Activated naive CD8-positive, alpha-beta T cell treated with anti-CD3 and anti-CD28 coated beads, Interleukin-2, amount 50 U/mL, for 24 hours (primary cell): ENCODE measurements at regions not wholly inside any gene's neighbourhood (a gene's known extent, or its start where the extent isn't known, plus 50 kb on each side); places are given as distances from the start of the nearest gene placed in this dataset.
"Not testable (repeated sequence)": the region's sequence is repeated elsewhere in the genome, so short reads cannot be mapped to it uniquely, and the experiment has no call there.

Experiments used
- ATAC-seq: fragments of 150-1000 bp; cut with Tn5 transposase; one replicate; pipeline ENCODE4 v1.10.0; 2021
- DNase-seq: peaks from one replicate; pipeline ENCODE4 v3.0.0; 2021
- H3K27ac Mint-ChIP-seq: one replicate; pipeline ENCODE4 v1.8.0; 2021; ENCODE audit warnings: mild to moderate bottlenecking, mixed read lengths
- H3K27me3 Mint-ChIP-seq: one replicate; pipeline ENCODE4 v1.8.0; 2021; ENCODE audit warnings: mixed read lengths
- H3K36me3 Mint-ChIP-seq: one replicate; pipeline ENCODE4 v1.8.0; 2021; ENCODE audit warnings: low read depth, mixed read lengths
- H3K4me1 Mint-ChIP-seq: one replicate; pipeline ENCODE4 v1.8.0; 2021; ENCODE audit warnings: mixed read lengths
- H3K4me3 Mint-ChIP-seq: one replicate; pipeline ENCODE4 v1.8.0; 2021; ENCODE audit warnings: mild to moderate bottlenecking, moderate library complexity, mixed read lengths
- H3K9me3 Mint-ChIP-seq: one replicate; pipeline ENCODE4 v1.8.0; 2021; ENCODE audit warnings: mixed read lengths

DNA sequence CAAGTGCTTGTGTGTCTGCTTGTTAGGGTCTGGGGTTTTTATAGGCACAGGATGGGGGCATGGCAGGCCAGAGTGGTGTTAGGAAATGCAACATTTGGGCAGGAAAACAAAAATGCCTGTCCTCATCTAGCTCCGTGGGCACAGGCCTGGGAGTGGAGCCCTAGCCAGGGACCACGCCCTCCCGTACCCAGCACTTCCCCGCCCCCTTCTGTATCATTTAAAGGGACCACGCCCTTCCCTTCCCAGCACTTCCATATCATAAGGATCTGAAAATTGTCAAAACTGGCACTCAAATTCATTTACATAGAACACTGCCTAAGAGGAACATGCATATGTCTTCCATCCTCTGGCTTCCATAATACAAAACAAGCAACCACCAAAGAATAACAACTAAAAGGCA, 185.8 kb downstream of the B3GLCT start:
- Mint-ChIP-seq H3K27me3 (peaks cover 4% of the 10 kb centered on the region), H3K4me1 (no peaks in the 10 kb centered on the region), H3K27ac (no peak overlapping the region), H3K4me3 (no peak overlapping the region), H3K9me3 (no peaks in the 10 kb centered on the region), H3K36me3 (no peaks in the 10 kb centered on the region)
- DNase-seq (no peak), ATAC-seq (no peak)

DNA sequence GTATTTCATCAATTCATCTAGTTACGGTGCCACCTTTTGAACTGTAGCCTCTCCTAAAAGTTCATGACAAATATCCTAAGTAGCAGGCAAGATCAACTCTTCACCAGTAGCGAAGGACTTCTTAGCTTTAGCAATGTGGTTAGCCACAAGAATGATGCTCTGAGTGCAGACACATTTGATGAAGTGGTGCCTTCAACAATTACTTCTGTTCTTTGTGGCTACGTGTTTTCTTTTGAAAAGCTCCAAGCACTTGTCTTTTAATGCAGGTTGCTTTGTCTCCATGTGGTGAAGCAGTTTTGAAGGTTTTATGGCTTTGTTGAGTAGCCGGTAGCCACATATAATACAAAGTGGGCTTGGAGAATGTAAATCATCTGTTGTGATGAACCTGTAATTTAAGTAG, 194.7 kb downstream of the B3GLCT start:
- Mint-ChIP-seq H3K27ac (no peak overlapping the region), H3K4me3 (no peak overlapping the region), H3K27me3 (no peaks in the 10 kb centered on the region), H3K4me1 (no peaks in the 10 kb centered on the region), H3K9me3 (peaks cover 10% of the 10 kb centered on the region), H3K36me3 (no peaks in the 10 kb centered on the region)
- no peak for DNase-seq
- no peak for ATAC-seq

DNA sequence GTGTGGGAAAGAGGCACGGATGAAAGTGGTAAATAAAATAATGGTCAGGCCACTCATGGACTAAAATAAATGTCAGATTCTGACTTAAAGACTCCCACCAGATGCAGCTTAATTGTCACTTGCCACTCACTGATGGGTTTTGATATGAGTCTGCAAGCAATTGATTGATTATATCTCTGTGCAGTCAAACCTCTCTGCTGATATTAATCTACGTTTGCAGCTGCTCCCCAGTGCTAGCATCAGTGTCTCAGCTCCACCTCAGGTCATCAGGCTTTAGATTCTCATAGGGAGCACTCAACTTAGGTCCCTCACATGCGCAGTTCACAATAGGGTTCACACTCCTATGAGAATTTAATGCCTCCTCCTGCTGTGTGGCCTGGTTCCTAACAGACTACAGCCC, 195.3 kb downstream of the B3GLCT start:
- Mint-ChIP-seq H3K27me3 (no peaks in the 10 kb centered on the region), H3K4me3 (no peak overlapping the region), H3K4me1 (no peaks in the 10 kb centered on the region), H3K9me3 (peaks cover 15% of the 10 kb centered on the region), H3K27ac (no peak overlapping the region), H3K36me3 (no peaks in the 10 kb centered on the region)
- ATAC-seq (no peak), DNase-seq (no peak)

DNA sequence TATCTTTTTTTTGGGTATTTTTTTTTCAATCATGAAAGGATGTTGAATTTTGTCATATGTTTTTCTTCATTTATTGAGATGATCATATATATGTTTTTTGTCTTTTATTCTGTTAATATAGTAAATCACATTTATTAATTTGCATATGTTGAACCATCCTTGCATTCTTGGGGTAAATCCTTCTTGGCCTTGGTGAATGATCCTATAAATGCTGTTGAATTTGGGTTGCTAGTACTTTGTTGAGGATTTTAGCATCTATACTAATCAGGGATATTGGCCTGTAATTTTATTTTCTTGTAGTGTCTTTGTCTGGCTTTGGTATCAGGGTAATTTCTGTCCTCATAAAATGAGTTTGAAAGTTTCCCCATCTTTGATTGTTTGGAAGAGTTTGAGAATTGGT, 199.9 kb downstream of the B3GLCT start:
- no peak overlapping the region for H3K27ac Mint-ChIP-seq
- H3K4me3 Mint-ChIP-seq, result no peak overlapping the region
- ATAC-seq, result no peak
- H3K4me1 Mint-ChIP-seq, result no peaks in the 10 kb centered on the region
- DNase-seq, result no peak
- H3K27me3 Mint-ChIP-seq, result no peaks in the 10 kb centered on the region
- peaks cover 23% of the 10 kb centered on the region for H3K9me3 Mint-ChIP-seq
- H3K36me3 Mint-ChIP-seq, result no peaks in the 10 kb centered on the region

DNA sequence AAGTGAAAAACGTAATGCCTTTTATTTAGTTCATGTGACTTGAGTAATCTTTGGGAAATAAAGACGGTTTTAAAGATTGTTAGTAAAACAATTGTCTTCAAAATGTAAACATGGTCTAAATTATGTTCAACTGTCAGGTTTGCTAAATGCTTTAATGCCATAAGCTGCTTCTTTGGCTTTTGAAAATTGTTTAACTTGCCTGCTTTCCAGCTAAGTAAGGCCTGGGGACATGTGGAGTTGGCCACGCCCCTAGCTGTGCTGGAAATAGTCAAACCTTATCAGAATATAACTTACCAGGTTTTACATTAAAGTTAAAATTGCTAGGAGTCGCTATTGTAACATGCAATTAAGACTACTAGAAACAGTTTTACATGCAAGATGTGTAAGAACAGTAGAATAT, 203.9 kb downstream of the B3GLCT start:
- H3K9me3 Mint-ChIP-seq, result peaks cover 20% of the 10 kb centered on the region
- H3K36me3 Mint-ChIP-seq, H3K4me1 Mint-ChIP-seq, ATAC-seq, DNase-seq, H3K4me3 Mint-ChIP-seq, H3K27me3 Mint-ChIP-seq, H3K27ac Mint-ChIP-seq: not testable (repeated sequence)

DNA sequence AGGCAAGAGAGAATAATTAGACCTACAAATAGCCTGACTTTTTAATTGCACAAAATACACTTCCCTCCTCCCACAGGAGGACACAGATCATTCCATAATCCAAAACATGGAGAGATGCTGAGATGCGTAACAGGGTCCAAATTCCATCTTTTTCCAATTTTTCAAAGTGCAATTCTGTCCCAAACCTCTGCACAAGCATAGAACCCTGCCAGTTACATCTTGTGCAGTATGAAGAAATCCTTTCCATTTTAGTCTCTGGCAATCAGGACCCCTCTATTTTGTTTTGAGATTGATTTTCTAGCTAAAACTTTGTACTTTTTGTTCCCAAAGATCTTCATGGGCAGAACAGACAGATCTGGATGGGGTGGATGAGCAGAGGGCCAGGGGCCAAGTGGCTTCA, 209.2 kb downstream of the B3GLCT start:
- Mint-ChIP-seq H3K36me3 (no peaks in the 10 kb centered on the region), H3K27me3 (peaks cover 4% of the 10 kb centered on the region)
- no peak for ATAC-seq

DNA sequence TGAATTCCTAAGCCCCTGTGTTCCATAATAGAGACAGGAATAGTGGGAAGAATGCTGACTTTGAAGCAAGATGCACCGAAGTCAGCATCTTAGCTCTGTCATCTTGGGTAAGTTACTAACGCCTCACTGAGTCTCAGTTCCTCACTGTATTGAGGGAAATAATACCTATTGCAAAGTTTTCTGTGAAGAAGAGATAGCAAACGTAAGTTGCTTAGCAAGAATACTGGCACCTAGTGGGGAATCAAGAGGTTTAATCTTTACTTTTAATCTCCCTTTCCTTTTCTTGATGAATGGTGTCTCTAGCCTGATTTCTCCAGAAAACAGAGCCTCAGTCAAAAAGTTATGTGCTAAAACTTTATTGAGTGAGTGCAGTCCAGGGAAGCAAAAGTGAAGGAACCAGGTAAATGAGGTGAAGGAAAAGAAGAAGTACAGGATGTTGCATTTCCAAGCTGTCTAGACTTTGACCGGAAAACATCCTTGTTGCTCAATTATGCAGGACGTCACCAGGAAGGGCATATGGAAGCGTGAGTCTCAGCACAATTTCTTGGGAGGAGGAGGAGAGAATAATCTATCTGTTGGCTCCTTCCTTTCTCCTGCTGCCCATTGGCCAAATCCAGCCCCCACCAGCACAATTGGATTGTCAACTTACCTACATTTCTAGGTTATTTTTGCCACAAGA, 210.0 kb downstream of the B3GLCT start:
- no peak overlapping the region for H3K27ac Mint-ChIP-seq
- ATAC-seq, result no peak

More for the DNA sequence above, 209.2 kb downstream of the B3GLCT start:
- H3K4me1 Mint-ChIP-seq, result no peaks in the 10 kb centered on the region
- no peak overlapping the region for H3K27ac Mint-ChIP-seq
- no peak for DNase-seq
- no peak overlapping the region for H3K4me3 Mint-ChIP-seq
- H3K9me3 Mint-ChIP-seq, result no peaks in the 10 kb centered on the region

DNA sequence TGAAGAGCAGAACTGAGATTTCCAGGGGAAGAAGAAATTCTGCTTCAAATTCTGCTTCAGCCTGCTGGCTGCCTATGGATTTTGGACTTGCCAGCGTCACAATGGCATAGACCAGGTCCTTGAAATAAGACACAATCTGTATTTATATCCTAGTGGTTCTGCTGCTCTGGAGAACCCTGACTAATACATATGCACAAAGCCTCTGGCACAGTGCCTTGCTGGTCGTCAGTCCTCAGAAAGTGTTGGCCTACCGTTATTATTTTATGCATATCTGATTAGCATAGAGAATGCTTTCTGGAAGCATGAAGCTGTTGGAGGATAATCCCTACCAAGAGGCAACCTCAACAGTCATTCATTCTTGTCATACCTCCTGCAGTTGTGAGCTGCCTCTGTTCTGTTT, 213.7 kb downstream of the B3GLCT start:
- no peak overlapping the region for H3K4me3 Mint-ChIP-seq
- no peaks in the 10 kb centered on the region for H3K4me1 Mint-ChIP-seq
- ATAC-seq, result no peak
- H3K9me3 Mint-ChIP-seq, result no peaks in the 10 kb centered on the region
- no peaks in the 10 kb centered on the region for H3K36me3 Mint-ChIP-seq
- H3K27ac Mint-ChIP-seq, result no peak overlapping the region
- peaks cover 4% of the 10 kb centered on the region for H3K27me3 Mint-ChIP-seq
- no peak for DNase-seq

More for the DNA sequence above, 210.0 kb downstream of the B3GLCT start:
- H3K4me1 Mint-ChIP-seq, result no peaks in the 10 kb centered on the region
- no peak overlapping the region for H3K4me3 Mint-ChIP-seq
- DNase-seq, result no peak
- H3K27me3 Mint-ChIP-seq, result peaks cover 4% of the 10 kb centered on the region
- no peaks in the 10 kb centered on the region for H3K9me3 Mint-ChIP-seq
- no peaks in the 10 kb centered on the region for H3K36me3 Mint-ChIP-seq

DNA sequence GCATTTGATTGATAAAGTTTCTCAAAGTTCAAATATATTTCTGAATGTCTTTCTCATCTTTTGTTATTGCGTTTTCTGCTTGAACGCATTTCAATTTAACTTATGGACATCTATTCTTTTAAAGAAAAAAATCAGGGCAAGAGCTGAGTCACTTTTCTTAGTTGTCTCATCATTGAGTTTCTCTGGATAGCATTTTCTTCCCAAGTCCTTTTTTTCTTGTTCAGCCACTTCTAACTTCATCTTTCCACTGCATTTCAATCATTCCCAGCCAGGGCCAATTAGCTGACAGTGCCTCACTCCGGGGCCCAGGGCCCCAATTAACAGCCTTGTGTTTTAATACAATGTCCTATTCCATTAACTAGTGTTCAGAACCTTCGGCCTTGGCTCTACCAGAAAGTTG, 216.3 kb downstream of the B3GLCT start:
- Mint-ChIP-seq H3K4me1 (no peaks in the 10 kb centered on the region), H3K27ac (no peak overlapping the region), H3K4me3 (no peak overlapping the region), H3K36me3 (no peaks in the 10 kb centered on the region), H3K9me3 (no peaks in the 10 kb centered on the region), H3K27me3 (peaks cover 9% of the 10 kb centered on the region)
- no peak for DNase-seq
- no peak for ATAC-seq

DNA sequence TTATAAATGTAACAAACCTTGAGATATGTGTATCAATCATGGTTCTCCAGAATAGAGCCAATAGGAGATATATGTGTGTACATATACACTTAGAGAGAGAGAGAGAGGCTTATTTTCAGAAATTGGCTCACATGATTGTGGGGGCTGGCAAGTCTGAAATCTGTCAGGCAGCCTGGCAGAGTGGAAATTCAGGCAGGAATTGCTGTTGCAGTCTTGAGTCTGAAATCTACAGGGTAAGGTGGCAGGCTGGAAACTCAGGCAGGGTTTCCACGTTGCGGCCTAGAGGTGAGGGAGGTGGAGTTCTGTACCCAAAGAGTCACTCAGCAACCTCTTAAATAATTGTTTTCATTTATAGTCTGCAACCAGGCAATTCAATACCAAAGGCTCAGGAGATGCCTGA, 218.4 kb downstream of the B3GLCT start:
- no peak overlapping the region for H3K4me3 Mint-ChIP-seq
- no peaks in the 10 kb centered on the region for H3K36me3 Mint-ChIP-seq
- H3K27me3 Mint-ChIP-seq, result peaks cover 14% of the 10 kb centered on the region
- H3K4me1 Mint-ChIP-seq, result no peaks in the 10 kb centered on the region
- H3K27ac Mint-ChIP-seq, result no peak overlapping the region
- DNase-seq (no peak), ATAC-seq (no peak)
- no peaks in the 10 kb centered on the region for H3K9me3 Mint-ChIP-seq

DNA sequence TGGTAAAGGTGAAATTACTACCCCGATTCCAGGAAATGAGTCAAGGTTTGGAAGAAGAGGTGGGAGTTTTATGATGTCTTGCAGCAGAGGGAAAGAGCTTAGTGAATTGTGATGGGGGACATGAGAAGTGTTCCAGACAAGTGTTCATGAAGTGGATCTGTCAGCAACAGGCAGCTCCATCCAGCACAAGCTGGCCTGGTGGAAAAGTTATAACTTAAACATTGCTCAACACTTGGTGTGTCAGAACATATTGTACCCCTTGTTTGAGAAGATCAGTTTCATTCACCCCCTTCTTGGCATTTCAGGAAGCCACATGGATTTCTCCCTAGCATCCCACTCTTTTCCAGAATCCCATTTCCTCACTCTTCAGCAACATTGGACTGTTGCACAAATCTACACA, 222.0 kb downstream of the B3GLCT start:
- no peak overlapping the region for H3K4me3 Mint-ChIP-seq
- H3K4me1 Mint-ChIP-seq, result no peaks in the 10 kb centered on the region
- no peaks in the 10 kb centered on the region for H3K36me3 Mint-ChIP-seq
- DNase-seq, result no peak
- H3K27ac Mint-ChIP-seq, result no peak overlapping the region
- no peak for ATAC-seq
- no peaks in the 10 kb centered on the region for H3K9me3 Mint-ChIP-seq
- H3K27me3 Mint-ChIP-seq, result peaks cover 14% of the 10 kb centered on the region

DNA sequence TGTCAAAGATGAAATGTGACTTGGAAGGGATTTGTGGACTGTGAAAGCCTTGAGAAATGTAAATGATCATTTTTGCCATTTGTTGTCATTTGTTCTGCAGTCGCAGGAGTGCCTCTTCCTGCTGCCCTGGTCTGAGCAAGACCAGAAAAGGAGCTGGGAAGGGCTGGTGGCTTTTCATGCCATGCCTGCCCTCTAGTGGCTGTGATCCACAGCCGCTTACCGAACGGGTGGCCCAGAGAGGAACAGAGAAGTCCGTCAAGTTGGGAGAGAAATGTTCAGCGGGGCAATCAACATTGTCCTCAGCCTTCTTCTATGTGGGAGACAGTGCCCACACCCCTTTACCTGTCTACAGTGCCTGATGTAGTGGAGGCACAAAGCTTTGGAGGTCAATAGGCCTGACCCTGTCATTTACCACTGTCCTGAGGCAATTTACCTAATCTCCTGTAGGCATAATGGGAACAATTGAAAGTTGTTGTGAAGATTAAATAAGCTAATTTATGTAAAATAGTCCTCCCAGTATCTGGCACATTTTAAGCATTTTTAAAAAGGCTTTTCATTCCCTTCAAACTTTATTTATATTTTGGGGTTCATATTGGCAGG, 224.5 kb downstream of the B3GLCT start:
- H3K9me3 Mint-ChIP-seq, result no peaks in the 10 kb centered on the region
- H3K36me3 Mint-ChIP-seq, result no peaks in the 10 kb centered on the region
- ATAC-seq, result peak; percentile 82
- no peaks in the 10 kb centered on the region for H3K4me1 Mint-ChIP-seq
- DNase-seq, result peak; percentile 63
- no peak overlapping the region for H3K4me3 Mint-ChIP-seq
- H3K27ac Mint-ChIP-seq, result no peak overlapping the region
- H3K27me3 Mint-ChIP-seq, result peaks cover 11% of the 10 kb centered on the region

DNA sequence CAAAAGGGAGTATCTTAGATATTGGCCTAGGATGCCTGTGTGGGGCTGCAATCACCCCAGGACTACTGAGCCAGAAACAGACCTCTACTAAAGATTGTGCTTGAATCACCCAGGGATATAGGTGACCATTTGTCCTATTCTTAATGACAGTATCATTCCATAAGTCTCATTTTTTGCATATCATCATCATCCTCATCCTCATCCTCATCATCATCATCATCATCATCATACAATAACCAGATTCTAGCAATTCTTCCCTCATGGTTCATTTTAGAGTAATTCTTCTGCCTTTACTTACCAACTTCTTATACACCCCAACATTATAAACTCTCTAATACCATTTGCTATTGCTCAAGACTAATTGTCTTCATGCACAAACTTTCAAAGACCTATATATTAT, 226.6 kb downstream of the B3GLCT start:
- H3K4me1 Mint-ChIP-seq, result no peaks in the 10 kb centered on the region
- no peaks in the 10 kb centered on the region for H3K9me3 Mint-ChIP-seq
- H3K27ac Mint-ChIP-seq, result no peak overlapping the region
- H3K4me3 Mint-ChIP-seq, result no peak overlapping the region
- peaks cover 10% of the 10 kb centered on the region for H3K27me3 Mint-ChIP-seq
- H3K36me3 Mint-ChIP-seq, result no peaks in the 10 kb centered on the region
- ATAC-seq (no peak), DNase-seq (no peak)

DNA sequence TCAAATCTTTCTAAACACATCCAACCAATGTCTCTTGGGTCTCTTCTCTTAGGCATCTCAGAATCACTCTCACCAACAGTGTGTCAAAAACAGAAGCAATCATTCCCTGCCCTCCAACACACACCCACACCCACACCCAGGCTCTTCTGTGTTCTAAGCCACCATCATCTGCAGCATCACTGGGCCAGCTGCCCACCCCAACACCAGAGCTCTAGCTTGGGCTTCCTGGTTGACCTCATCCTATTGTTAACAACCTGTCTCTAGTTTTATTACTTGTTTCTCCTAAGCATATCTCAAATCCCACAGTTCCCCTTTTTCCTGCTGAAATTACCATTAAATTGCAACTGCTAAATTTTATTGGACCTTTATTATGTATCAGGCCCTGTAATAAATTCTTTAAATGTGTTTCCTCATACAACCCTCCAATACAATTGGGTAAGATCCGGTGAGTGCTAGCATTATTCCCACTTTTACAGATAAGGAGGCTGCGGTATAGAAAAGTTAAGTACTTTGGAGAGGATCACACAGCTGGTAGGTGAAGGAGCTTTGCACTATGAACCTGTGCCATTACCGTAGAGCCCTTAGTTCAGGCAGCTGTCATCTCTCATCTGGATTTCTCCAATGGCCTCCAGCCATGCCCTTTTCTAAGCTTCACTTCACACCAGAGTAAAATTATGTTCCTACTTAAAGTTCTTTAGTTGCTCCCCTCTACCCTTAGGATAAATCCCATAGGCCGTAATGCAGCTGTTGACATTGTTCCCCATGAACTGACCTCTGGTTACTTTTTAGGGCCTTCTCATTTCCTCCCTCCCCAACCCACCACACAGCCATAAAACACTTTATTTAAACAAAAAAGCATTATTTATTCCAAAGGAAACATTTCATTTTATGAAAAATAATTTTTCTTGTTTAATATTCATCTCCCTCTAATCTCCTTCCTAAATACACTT, 227.7 kb downstream of the B3GLCT start:
- no peaks in the 10 kb centered on the region for H3K9me3 Mint-ChIP-seq
- H3K4me3 Mint-ChIP-seq, result no peak overlapping the region
- H3K27ac Mint-ChIP-seq, result no peak overlapping the region
- peaks cover 11% of the 10 kb centered on the region for H3K27me3 Mint-ChIP-seq
- ATAC-seq (no peak), DNase-seq (no peak)
- H3K36me3 Mint-ChIP-seq, result no peaks in the 10 kb centered on the region
- H3K4me1 Mint-ChIP-seq, result no peaks in the 10 kb centered on the region

DNA sequence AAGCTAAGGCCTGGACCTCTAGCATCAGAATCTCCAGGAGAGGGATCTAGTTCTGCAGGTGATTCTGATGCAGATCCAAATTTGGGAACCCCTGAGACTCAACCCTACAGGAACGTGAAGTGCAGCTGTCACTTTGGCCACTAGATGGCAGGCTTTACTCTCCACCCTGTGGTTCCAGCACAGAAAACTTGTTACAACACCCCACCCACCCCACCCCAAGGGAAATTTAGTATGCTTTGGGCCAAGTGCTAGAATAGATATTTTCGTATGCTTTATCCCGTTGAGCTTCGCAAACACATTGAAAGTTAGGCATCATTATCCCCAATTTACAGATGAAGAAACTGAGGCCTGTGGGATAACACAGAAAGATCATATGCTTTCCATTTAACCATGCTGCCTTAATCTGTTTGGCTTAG, 232.0 kb downstream of the B3GLCT start:
- Mint-ChIP-seq H3K4me1 (no peaks in the 10 kb centered on the region), H3K9me3 (no peaks in the 10 kb centered on the region), H3K36me3 (no peaks in the 10 kb centered on the region), H3K4me3 (no peak overlapping the region), H3K27ac (no peak overlapping the region), H3K27me3 (peaks cover 9% of the 10 kb centered on the region)
- no peak for ATAC-seq
- DNase-seq, result peak; percentile 60
